PC-9 (cell line): ENCODE measurements at regions not wholly inside any gene's neighbourhood (a gene's known extent, or its start where the extent isn't known, plus 50 kb on each side); places are given as distances from the start of the nearest gene placed in this dataset.
"Not testable (repeated sequence)": the region's sequence is repeated elsewhere in the genome, so short reads cannot be mapped to it uniquely, and the experiment has no call there.

ENCODE experiments used
- BruUV-seq: library from RNA; stranded (reverse); fragments of 400-500 nt; replicated peaks from 2 replicates; lab custom pipeline; 2021; lab: Mats Ljungman, UMichigan
- CTCF ChIA-PET: fragments of 300-600 bp; sonication (Branson Sonifier 250); formaldehyde crosslinking; loops from one replicate; lab custom pipeline; 2022; ENCODE audit warnings: antibody characterized with exemption; lab: Charles Lee
- POLR2A ChIA-PET: fragments of 300-600 bp; sonication (Branson Sonifier 250); formaldehyde crosslinking; loops from one replicate; lab custom pipeline; 2022; ENCODE audit warnings: antibody characterized with exemption; ENCODE audit not compliant: unreplicated experiment; lab: Charles Lee
- DNase-seq, 2 experiments: peaks; one replicate each; pipeline versions ENCODE4 v3.0.0 to v3.0.0-alpha.2; 2015 to 2022; ENCODE audit warnings: mixed read lengths in 1 of 2
- H2AFZ ChIP-seq: fragments of 200-600 bp; sonication (generic); 2 replicates; pipeline ENCODE4 v1.8.1; 2017; ENCODE audit warnings: antibody characterized with exemption
- H3F3A ChIP-seq: fragments of 200-600 bp; sonication (generic); 2 replicates; pipeline ENCODE4 v1.8.1; 2017; ENCODE audit warnings: antibody characterized with exemption, mild to moderate bottlenecking, low read depth; ENCODE audit not compliant: insufficient read depth
- H3K27ac ChIP-seq: fragments of 200-600 bp; sonication (generic); 2 replicates; pipeline ENCODE4 v1.6.1; 2016; ENCODE audit warnings: mixed run types
- H3K27me3 ChIP-seq: fragments of 200-600 bp; sonication (generic); 2 replicates; pipeline ENCODE4 v1.6.1; 2016; ENCODE audit warnings: low read depth, mixed run types; ENCODE audit not compliant: insufficient read depth
- H3K36me3 ChIP-seq: fragments of 200-600 bp; sonication (generic); 2 replicates; pipeline ENCODE4 v1.6.1; 2016; ENCODE audit warnings: low read depth, mixed run types
- H3K4me1 ChIP-seq: fragments of 200-600 bp; sonication (generic); replicated peaks from 2 replicates; pipeline ENCODE4 v1.6.1; 2016; ENCODE audit warnings: mixed run types; ENCODE audit not compliant: insufficient read depth
- H3K4me2 ChIP-seq: fragments of 200-600 bp; sonication (generic); 2 replicates; pipeline ENCODE4 v1.6.1; 2017; ENCODE audit warnings: mixed run types
- H3K4me3 ChIP-seq: fragments of 200-600 bp; sonication (generic); 2 replicates; pipeline ENCODE4 v1.6.1; 2016; ENCODE audit warnings: mixed run types
- H3K79me2 ChIP-seq: fragments of 200-600 bp; sonication (generic); 2 replicates; pipeline ENCODE4 v1.6.1; 2017; ENCODE audit warnings: low read depth, mixed run types
- H3K9me2 ChIP-seq: fragments of 200-600 bp; sonication (generic); 2 replicates; pipeline ENCODE4 v1.8.1; 2017; ENCODE audit warnings: mild to moderate bottlenecking; ENCODE audit not compliant: insufficient read depth
- H3K9me3 ChIP-seq: fragments of 200-600 bp; sonication (generic); 2 replicates; pipeline ENCODE4 v1.8.1; 2016; ENCODE audit warnings: low read depth; ENCODE audit not compliant: insufficient read depth
- H4K20me1 ChIP-seq: fragments of 200-600 bp; sonication (generic); 2 replicates; pipeline ENCODE4 v1.8.1; 2017; ENCODE audit not compliant: insufficient read depth
- EZH2 ChIP-seq: fragments of 200-600 bp; sonication (generic); IDR thresholded peaks from 2 replicates; pipeline ENCODE4 v1.8.0; 2017; ENCODE audit warnings: antibody characterized with exemption, low read depth
- intact Hi-C: fragments of 100-400 bp; cut with micrococcal nuclease; formaldehyde crosslinking; loops from one replicate; pipeline ENCODE4 v1.10.0; 2022; ENCODE audit not compliant: unreplicated experiment
- TF ChIP-seq, protein P1 (sequence below): fragments of 200-600 bp; sonication (generic); conservative IDR thresholded peaks from 2 replicates; pipeline ENCODE4 v1.6.1; 2017; ENCODE audit warnings: mixed run types, antibody characterized with exemption, mild to moderate bottlenecking, moderate library complexity

DNA sequence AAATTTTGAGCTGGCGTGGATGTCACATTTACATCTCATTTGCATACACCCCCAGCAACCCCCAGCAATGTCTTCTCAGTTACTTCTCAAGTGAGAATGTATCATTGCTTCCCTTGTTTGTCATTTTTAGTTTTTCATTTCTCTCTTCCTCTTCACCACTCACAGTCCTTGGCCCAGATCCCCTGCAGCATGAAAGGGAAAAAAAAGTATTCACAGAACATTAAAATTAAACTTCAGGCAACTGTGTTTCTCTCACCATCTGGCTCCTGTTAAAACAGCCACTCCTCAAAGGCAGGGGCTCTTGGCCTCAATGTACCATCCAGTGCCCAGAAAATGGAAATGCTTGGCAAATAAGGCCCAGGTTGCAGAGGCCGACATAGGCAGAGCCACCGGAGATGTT, 126.8 kb downstream of the CTNND1 start:
- intact Hi-C loops, result no loop called here
- Histone ChIP-seq H3F3A (no peaks in the 10 kb centered on the region), H3K27ac (no peak overlapping the region), H3K9me2 (no peaks in the 10 kb centered on the region), H2AFZ (no peak overlapping the region), H3K27me3 (no peaks in the 10 kb centered on the region), H3K4me2 (no peak overlapping the region), H3K36me3 (no peaks in the 10 kb centered on the region), H3K4me1 (no peaks in the 10 kb centered on the region), H3K4me3 (no peak overlapping the region), H4K20me1 (no peaks in the 10 kb centered on the region), H3K9me3 (no peaks in the 10 kb centered on the region), H3K79me2 (no peaks in the 10 kb centered on the region)
- TF ChIP-seq, protein P1, sequence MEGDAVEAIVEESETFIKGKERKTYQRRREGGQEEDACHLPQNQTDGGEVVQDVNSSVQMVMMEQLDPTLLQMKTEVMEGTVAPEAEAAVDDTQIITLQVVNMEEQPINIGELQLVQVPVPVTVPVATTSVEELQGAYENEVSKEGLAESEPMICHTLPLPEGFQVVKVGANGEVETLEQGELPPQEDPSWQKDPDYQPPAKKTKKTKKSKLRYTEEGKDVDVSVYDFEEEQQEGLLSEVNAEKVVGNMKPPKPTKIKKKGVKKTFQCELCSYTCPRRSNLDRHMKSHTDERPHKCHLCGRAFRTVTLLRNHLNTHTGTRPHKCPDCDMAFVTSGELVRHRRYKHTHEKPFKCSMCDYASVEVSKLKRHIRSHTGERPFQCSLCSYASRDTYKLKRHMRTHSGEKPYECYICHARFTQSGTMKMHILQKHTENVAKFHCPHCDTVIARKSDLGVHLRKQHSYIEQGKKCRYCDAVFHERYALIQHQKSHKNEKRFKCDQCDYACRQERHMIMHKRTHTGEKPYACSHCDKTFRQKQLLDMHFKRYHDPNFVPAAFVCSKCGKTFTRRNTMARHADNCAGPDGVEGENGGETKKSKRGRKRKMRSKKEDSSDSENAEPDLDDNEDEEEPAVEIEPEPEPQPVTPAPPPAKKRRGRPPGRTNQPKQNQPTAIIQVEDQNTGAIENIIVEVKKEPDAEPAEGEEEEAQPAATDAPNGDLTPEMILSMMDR, result no peak
- no peak for TF ChIP-seq EZH2
- BruUV-seq, result no TSS peak
- no peak for DNase-seq
- POLR2A ChIA-PET, result no interaction called here
- CTCF ChIA-PET, result no interaction called here

DNA sequence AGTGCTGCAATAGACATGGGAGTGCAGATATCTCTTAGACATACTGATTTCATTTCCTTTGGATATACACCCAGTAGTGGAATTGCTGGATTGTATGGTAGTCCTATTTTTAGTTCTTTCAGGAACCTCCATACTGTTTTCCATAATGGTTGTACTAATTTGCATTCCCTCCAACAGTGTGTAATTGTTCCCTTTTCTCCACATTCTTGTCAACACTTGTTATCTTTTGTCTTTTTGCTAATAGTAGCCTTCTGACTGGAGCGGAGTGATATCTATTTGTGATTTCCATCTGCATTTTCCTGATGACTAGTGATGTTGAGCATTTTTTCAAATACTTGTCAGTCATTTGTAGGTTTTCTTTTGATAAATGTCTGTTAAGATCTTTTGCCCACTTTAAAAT, 128.9 kb downstream of the CTNND1 start:
- no peak for TF ChIP-seq EZH2
- TF ChIP-seq, protein P1, result no peak
- Histone ChIP-seq H3K9me3 (no peaks in the 10 kb centered on the region), H3K27me3 (no peaks in the 10 kb centered on the region), H3K4me3 (no peak overlapping the region), H3K4me1 (no peaks in the 10 kb centered on the region), H3K79me2 (no peaks in the 10 kb centered on the region), H3K27ac (no peak overlapping the region), H3K9me2 (no peaks in the 10 kb centered on the region), H2AFZ (no peak overlapping the region), H4K20me1 (no peaks in the 10 kb centered on the region), H3K4me2 (no peak overlapping the region), H3K36me3 (no peaks in the 10 kb centered on the region), H3F3A (no peaks in the 10 kb centered on the region)
- no peak for DNase-seq
- intact Hi-C loops, result no loop called here
- no TSS peak for BruUV-seq
- ChIA-PET CTCF (no interaction called here), POLR2A (no interaction called here)

DNA sequence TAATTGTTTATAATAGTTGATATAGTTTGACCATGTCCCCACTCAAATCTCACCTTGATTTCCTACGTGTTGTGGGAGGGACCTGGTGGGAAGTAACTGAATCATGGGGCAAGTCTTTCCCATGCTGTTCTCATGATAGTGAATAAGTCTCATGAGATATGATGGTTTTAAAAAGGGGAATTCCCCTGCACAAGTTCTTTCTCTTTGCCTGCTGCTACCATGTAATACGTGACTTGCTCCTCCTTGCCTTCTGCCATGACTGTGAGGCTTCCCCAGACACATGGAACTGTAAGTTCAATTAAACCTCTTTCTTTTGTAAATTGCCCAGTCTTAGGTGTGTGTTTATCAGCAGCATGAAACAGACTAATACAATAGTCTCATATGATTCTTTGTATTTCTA, 130.5 kb upstream of the OR9Q1 start:
- BruUV-seq, POLR2A ChIA-PET, intact Hi-C loops: not testable (repeated sequence)

DNA sequence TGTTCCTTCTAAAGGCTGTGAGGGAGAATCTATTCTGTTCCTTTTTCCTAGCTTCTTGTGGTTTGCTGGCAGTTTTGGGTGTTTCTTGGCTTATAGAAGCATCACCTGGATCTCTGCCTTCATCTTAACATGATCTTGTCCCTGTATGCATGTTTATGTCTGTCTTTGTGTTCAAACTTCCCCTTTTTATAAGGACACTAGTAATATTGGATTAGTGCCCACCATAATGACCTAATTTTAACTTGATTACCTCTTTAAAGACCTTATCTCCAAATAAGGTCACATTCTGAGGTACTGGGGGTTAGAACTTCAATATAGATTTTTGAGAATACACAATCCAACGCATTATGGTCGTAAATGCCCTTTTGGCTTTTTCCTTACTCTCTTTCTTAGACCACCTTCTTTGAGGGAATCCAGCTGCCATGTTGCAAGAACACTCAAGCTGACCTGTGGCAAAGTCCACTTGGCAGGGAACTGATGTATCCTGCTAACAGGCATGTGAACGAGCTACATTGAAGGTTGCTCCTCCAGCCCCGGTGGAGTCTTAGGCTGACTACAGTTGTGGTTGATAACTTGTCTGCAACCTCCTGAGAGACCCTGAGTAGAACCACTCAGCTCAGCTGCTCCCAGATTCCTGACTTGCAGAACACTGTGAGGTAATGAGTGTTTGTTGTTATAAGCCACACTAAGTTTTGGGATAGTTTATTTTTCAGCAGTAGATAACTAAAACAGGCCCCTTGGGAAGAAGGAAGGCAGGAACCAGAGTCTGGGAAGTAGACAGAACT, 127.1 kb upstream of the OR9Q1 start:
- intact Hi-C loops, result no loop called here
- no peak for TF ChIP-seq EZH2
- TF ChIP-seq, protein P1, result no peak
- no peaks in the 10 kb centered on the region for H3K9me2 ChIP-seq
- CTCF ChIA-PET, result interaction anchor here (0.6 kb wide), 1 partner anchor 41 kb away, joined by 4 read pairs; no protein-coding TSS in a partner anchor
- DNase-seq, result no peak
- H3K79me2 ChIP-seq, result no peaks in the 10 kb centered on the region
- no TSS peak for BruUV-seq
- no peaks in the 10 kb centered on the region for H3K27me3 ChIP-seq
- H3K4me2 ChIP-seq, result no peak overlapping the region
- no peaks in the 10 kb centered on the region for H4K20me1 ChIP-seq
- no peak overlapping the region for H3K27ac ChIP-seq
- H3K36me3 ChIP-seq, result no peaks in the 10 kb centered on the region
- no peak overlapping the region for H3K4me3 ChIP-seq
- H2AFZ ChIP-seq, result no peak overlapping the region
- POLR2A ChIA-PET, result no interaction called here
- no peaks in the 10 kb centered on the region for H3K9me3 ChIP-seq
- H3K4me1 ChIP-seq, result no peaks in the 10 kb centered on the region
- H3F3A ChIP-seq, result no peaks in the 10 kb centered on the region

More for the DNA sequence above, 130.5 kb upstream of the OR9Q1 start:
- H4K20me1 ChIP-seq, H2AFZ ChIP-seq, H3K36me3 ChIP-seq, H3K9me2 ChIP-seq, H3K4me2 ChIP-seq, H3K79me2 ChIP-seq, H3K4me1 ChIP-seq, H3K9me3 ChIP-seq, DNase-seq, H3F3A ChIP-seq, H3K27ac ChIP-seq, H3K27me3 ChIP-seq, H3K4me3 ChIP-seq, CTCF ChIA-PET: not testable (repeated sequence)
